Left colon (tissue), 2 donors: ENCODE measurements at regions not wholly inside any gene's neighbourhood (a gene's known extent, or its start where the extent isn't known, plus 50 kb on each side); places are given as distances from the start of the nearest gene placed in this dataset.
"Not testable (repeated sequence)": the region's sequence is repeated elsewhere in the genome, so short reads cannot be mapped to it uniquely, and the experiment has no call there.

ENCODE experiments used
- ATAC-seq: fragments of 200-7000 bp; cut with Tn5 transposase; one replicate; pipeline ENCODE4 v1.9.1; 2020; ENCODE audit warnings: mild to moderate bottlenecking, moderate library complexity
- DNase-seq, 2 donors: peaks; one replicate each; pipeline ENCODE4 v3.0.0-alpha.2; 2020
- intact Hi-C, 2 donors: fragments of 100-400 bp; cut with DNase I in 1 of 2; cut with micrococcal nuclease in 1 of 2; formaldehyde crosslinking; loops; one replicate each; pipeline versions ENCODE4 v1.11.2 to v1.14.0; 2022; cut with DNase I, micrococcal nuclease
- donor health status: DM: no; HTN: no; CAD: no.
- donor health status: DM: yes; HTN: yes; CAD: no.

- ATAC-seq = no peak
- DNase-seq = no peak
- intact Hi-C loops = no loop called here
These were observed 227.7 kb upstream of the TMEM260 start for GRCh38 chr14:56351861-56352260.

- intact Hi-C loops = no loop called here
- no peak for DNase-seq
- no peak for ATAC-seq
These were observed 226.6 kb upstream of the TMEM260 start for GRCh38 chr14:56352999-56353398.

GRCh38 chr14:56357428-56357827, 222.2 kb upstream of the TMEM260 start:
- intact Hi-C loops = no loop called here
- no peak for ATAC-seq

GRCh38 chr14:56358275-56358674, 221.3 kb upstream of the TMEM260 start:
- intact Hi-C loops = no loop called here
- ATAC-seq (no peak), DNase-seq (no peak)

More at GRCh38 chr14:56357428-56357827, 222.2 kb upstream of the TMEM260 start:
- no peak for DNase-seq

DNA sequence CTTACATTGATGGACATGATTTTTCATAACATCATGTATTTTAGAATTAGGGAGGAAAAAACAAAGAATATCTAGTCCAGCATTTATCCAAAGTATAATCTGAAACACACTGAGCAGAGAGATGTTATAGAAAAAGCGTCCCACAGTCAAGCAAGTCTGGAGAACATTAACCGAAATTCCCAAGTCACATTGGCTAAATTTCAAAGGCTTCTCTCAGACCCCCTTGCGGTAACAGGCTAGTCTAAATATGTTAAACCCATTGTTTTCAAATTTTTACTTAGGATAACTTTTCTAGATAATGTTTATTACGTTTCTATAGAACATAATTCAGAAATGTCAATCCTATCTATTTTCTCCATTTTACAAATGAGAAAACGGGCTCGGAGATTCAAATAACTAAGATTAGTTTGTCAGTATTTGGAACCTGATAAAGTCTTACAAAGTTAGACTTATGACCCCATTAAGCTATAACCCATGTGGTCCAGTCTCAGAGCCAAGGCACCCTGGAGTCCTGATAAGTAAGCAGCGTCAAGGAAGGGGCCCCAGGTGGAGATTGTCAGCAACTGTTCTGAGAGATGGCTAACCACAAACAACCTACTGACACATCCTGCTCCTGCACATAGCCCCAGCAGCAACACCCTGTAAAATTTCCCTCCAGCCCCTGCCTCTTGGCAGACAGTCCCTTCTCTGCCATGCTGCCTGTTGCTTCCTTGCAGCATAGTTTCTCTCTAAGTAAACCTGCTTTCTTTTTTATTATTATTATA, 220.6 kb upstream of the TMEM260 start:
- DNase-seq (no peak), ATAC-seq (no peak)
- intact Hi-C loops = no loop called here

DNA sequence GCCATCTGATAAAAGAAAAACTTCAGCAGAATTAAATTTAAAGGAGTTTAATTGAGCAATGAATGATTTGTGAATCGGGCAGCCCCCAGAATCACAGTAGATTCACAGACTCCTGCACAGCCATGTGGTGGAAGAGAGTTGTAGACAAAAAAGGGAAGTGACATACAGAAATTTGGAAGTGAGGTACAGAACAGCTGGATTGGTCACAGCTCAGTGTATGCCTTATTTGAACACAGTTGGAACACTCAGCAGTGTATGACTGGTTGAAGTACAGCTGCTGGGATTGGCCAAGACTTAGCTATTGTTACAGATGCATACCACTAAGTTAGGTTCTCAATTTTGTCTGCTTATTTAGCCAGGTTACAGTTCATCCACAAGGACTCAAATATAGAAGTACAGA, 213.9 kb upstream of the TMEM260 start:
- ATAC-seq, DNase-seq, intact Hi-C loops: not testable (repeated sequence)

- ATAC-seq (no peak), DNase-seq (no peak)
- intact Hi-C loops = no loop called here
These were observed 212.2 kb upstream of the TMEM260 start for GRCh38 chr14:56367416-56367815.

GRCh38 chr14:56371737-56372136, 207.9 kb upstream of the TMEM260 start:
- DNase-seq (no peak), ATAC-seq (no peak)
- intact Hi-C loops = no loop called here

DNA sequence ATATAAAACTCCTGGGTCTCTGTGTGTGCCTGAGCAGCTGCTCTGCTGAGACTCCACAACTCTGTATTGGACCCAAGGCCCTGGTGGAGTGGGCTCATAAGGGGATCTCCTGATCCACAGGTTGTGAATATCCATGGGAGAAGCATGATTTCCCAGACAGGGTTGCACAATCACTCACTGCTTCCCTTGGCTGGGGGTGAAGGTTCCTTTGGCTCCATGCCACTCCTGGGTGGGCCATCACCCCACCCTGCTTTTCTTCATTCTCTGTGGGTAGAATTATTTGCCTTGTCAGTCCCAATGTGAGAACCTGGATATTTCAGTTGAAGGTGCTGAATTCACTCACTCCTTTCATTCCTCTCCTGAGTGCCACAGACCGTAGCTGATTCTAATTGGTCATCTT, 205.2 kb upstream of the TMEM260 start:
- intact Hi-C loops = no loop called here
- DNase-seq (no peak), ATAC-seq (no peak)

DNA sequence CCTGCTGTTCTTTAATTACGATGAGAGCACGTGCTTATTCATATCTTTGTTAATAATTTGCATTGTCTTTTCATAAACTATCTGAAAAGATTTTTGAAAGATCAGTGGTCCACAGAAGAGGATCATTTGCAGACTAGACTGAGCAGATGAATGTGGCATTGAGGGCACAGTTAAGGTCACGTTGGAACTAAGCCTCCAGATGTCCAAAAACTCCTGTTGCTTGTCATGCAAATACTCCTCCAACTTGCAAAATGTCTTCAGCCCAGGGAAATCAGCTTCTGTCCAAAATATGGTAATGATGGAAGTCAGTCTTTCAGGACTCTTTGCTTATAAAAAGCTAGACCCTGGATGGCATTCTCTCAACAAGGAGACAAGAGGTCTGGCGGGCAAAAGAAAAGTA, 201.6 kb upstream of the TMEM260 start:
- DNase-seq (no peak), ATAC-seq (no peak)

DNA sequence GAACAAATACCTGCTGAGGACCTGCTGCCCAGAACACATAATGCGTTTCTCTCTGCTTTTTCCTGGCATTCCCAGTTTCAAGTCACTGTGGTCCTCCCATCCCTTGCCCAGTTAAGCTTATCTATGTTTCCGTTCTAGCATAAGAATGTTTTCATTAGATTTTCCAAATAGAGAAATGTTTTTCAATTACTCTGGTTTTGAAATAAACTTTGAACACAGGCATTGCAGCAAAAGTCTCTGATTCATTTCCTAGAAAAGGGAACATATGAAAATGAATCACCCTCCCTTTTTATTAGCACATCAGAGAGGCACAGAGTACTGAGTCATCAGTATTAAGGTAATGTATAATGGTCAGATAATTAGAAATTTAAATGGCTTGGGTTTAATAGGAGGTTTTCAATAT, 201.1 kb upstream of the TMEM260 start:
- no peak for ATAC-seq
- intact Hi-C loops = no loop called here

More for the DNA sequence above, 201.6 kb upstream of the TMEM260 start:
- intact Hi-C loops = no loop called here

GRCh38 chr14:56379956-56380355, 199.6 kb upstream of the TMEM260 start:
- no peak for ATAC-seq
- DNase-seq = no peak
- intact Hi-C loops = no loop called here

More for the DNA sequence above, 201.1 kb upstream of the TMEM260 start:
- no peak for DNase-seq

- ATAC-seq (no peak), DNase-seq (no peak)
- intact Hi-C loops = no loop called here
These were observed 193.6 kb upstream of the TMEM260 start for GRCh38 chr14:56386024-56386423.

DNA sequence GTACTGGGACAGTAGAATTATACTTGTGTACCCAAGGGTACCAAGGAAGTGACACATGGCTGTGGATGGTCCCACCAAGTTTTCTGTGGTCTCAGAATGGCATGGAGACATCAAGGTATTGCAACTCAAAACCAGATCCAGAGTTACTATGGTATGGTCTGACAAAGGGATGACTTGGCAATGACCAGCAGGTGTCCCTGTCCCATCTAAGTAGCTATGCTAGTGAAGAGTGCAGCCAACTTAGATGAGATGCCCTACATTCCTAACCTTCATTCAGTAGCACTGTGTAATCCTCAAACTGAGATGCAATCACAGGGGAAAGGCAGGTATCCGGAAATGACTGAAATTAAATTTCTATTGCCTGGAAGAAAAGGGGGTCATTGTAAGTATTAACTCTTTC, 188.7 kb upstream of the TMEM260 start:
- ATAC-seq = no peak
- DNase-seq = no peak
- intact Hi-C loops = no loop called here

DNA sequence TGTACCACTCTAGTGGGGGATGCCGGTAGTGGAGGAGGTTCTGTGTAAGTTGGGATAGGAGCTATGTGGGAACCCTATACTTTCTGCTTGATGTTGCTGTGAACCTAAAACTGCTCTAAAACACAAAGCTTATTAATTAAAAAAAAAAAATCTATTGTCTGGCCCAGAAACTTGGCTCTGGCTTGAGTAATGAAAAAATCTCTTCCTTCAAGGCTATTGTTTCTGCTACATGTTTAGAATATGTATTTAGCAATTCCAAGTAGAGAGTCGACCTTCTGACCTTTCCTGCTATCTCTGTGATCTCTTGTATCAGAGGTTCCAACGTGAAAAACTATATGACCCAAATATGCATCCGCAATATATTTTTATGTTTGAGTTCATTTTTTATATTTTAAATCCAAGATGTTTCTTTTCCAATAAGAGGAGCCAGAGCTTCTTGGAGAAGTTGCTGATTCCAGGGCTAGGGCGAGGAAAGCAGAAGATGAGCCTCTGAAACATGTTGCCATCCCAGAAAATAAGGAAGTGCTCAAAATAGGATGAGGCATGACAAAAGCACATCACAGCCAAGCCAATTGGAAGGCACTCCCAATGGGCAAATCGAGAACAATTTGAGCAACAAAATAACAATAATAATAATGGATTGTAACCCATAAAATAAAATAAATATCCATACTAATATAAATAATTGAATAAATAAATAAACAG, 184.6 kb upstream of the TMEM260 start:
- no peak for ATAC-seq

DNA sequence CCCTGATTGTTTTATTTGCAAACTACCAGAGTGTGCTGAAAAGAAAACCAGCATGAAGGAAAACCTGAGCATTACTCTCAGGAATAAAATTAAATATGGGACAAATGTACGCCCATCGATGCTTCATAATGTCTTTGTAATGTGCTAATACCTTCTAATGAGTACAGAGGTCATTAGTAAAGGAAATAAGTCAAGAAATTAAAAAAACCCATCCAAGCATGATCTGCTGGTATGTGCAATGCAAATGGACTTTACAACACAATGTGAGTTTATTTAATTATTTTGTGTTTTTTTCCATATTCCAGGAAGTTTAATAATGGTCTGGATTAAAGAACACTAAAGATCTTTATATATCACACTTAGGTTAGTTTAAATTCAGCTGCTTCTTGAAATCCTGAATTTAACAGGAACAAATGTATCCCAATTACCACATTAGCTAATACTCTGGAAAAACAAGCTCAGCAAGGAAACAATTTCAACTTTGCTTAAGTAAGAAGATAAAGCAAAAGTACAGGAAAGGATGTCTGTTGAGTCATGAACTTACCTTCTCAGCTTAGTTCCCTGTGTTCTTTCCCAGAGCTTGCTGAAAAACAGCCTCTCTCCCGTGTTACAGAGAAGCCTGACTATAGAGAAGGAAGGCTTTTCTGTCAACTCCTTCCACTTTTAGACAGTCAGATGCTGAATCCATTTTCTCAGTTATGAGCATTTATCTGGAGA, 179.3 kb upstream of the TMEM260 start:
- ATAC-seq (no peak), DNase-seq (no peak)

More for the DNA sequence above, 184.6 kb upstream of the TMEM260 start:
- intact Hi-C loops = no loop called here
- DNase-seq = no peak

DNA sequence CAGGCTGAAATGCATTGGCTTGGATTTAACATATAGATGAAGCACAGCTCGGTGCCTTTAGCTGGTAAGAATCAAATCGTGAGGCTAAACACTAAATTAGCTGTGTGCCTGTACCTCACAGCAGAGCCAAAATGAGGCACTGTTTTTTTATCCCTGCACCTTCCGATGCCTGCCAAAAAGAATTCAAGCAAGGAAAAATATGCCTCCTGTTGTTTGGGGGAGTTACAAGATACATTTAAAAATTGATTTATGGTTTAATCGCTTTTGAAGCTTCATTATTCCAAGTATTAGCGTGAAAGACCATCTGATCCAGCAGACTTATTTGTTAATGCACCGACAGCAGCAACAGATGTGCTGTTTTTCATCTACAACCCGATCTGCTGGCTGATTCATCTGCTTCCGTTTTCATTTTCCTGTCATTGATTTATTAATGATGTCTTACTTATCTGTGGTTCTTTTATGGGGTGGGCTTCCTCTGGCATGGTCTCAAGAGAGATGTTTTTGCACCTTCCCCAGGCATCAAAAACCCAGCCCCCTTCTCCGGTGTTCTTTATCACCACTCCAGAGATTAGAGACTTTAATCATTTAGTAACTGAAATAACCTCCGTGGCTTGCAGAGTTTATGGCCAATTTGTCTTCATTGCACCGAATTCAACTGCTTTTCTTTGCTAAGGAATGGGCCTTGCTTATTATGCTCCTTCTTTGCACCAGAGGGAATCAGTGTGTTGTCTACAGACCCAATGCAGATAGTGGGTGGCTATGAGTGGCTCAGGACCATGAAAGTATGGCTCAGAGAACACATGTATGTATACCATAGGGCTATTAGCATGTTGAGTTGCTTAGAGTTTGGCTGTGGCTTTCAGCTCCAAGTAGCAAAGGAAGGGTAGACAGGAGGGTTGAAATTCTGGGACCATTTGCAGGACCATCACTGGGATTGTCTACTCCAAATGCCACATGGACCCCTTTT, 166.8 kb upstream of the TMEM260 start:
- intact Hi-C loops = no loop called here

More for the DNA sequence above, 179.3 kb upstream of the TMEM260 start:
- intact Hi-C loops = no loop called here

GRCh38 chr14:56413721-56414120, 165.9 kb upstream of the TMEM260 start:
- ATAC-seq (no peak), DNase-seq (no peak)
- intact Hi-C loops = no loop called here

More for the DNA sequence above, 166.8 kb upstream of the TMEM260 start:
- DNase-seq = no peak
- no peak for ATAC-seq

GRCh38 chr14:56414236-56414635, 165.4 kb upstream of the TMEM260 start:
- ATAC-seq = no peak
- intact Hi-C loops = no loop called here

More at GRCh38 chr14:56414236-56414635, 165.4 kb upstream of the TMEM260 start:
- DNase-seq = no peak
